Fibroblast of lung (primary cell): ENCODE measurements at regions not wholly inside any gene's neighbourhood (a gene's known extent, or its start where the extent isn't known, plus 50 kb on each side); places are given as distances from the start of the nearest gene placed in this dataset.

Experiments used
- DNase-seq, 2 donors: peaks; one replicate each; pipeline versions ENCODE4 v3.0.0 to v3.0.0-alpha.2; 2010; ENCODE audit warnings: low read depth in 2 of 2
- H2AFZ ChIP-seq: 2 replicates; pipeline ENCODE4 v1.5.1; 2012; ENCODE audit warnings: low read length, control low read depth, inconsistent platforms
- H3K27ac ChIP-seq: 2 replicates; pipeline ENCODE4 v1.5.1; 2011; ENCODE audit warnings: low read length, control low read depth; ENCODE audit not compliant: insufficient read depth
- H3K27me3 ChIP-seq: 2 replicates; pipeline ENCODE4 v1.5.1; 2011; ENCODE audit warnings: mild to moderate bottlenecking, low read length; ENCODE audit not compliant: control insufficient read depth, insufficient read depth
- H3K36me3 ChIP-seq: 2 replicates; pipeline ENCODE4 v1.5.1; 2011; ENCODE audit warnings: low read length; ENCODE audit not compliant: control insufficient read depth, insufficient read depth
- H3K4me1 ChIP-seq: 2 replicates; pipeline ENCODE4 v1.5.1; 2011; ENCODE audit warnings: low read length; ENCODE audit not compliant: control insufficient read depth, insufficient read depth; ENCODE audit errors: extremely low read depth
- H3K4me2 ChIP-seq: 2 replicates; pipeline ENCODE4 v1.5.1; 2011; ENCODE audit warnings: low read length, control low read depth; ENCODE audit not compliant: insufficient read depth; ENCODE audit errors: extremely low read depth
- H3K4me3 ChIP-seq, 4 experiments: fragments of 200-600 bp in 1 of 4; sonication (generic) in 1 of 4; replicated peaks in 1 of 4; 2 replicates each; pipeline ENCODE4 v1.5.1; 2011 to 2016; ENCODE audit warnings: low read length in 4 of 4, low read depth in 3 of 4, mild to moderate bottlenecking in 3 of 4, control low read depth in 2 of 4, inconsistent platforms in 1 of 4, mixed read lengths in 1 of 4; ENCODE audit not compliant: insufficient read depth in 1 of 4; ENCODE audit errors: control extremely low read depth in 1 of 4
- H3K79me2 ChIP-seq: 2 replicates; pipeline ENCODE4 v1.5.1; 2012; ENCODE audit warnings: mild to moderate bottlenecking, low read length, inconsistent platforms; ENCODE audit not compliant: control insufficient read depth, insufficient read depth
- H3K9ac ChIP-seq: 2 replicates; pipeline ENCODE4 v1.5.1; 2011; ENCODE audit warnings: mild to moderate bottlenecking, low read length, control low read depth; ENCODE audit not compliant: insufficient read depth
- H3K9me3 ChIP-seq: 2 replicates; pipeline ENCODE4 v1.5.1; 2012; ENCODE audit warnings: low read depth, low read length; ENCODE audit not compliant: control insufficient read depth, insufficient read depth
- H4K20me1 ChIP-seq: 2 replicates; pipeline ENCODE4 v1.5.1; 2011; ENCODE audit warnings: low read length; ENCODE audit not compliant: control insufficient read depth, insufficient read depth; ENCODE audit errors: extremely low read depth
- CTCF ChIP-seq, 2 donors: IDR thresholded peaks in 1 of 2; conservative IDR thresholded peaks in 1 of 2; 1 replicate in 1 of 2; 2 replicates in 1 of 2; pipeline ENCODE4 v1.5.1; 2011 to 2012; ENCODE audit warnings: low read length in 2 of 2, control low read depth in 1 of 2, inconsistent platforms in 1 of 2, low read depth in 1 of 2, mild to moderate bottlenecking in 1 of 2
- EZH2 ChIP-seq: IDR thresholded peaks from 2 replicates; pipeline ENCODE4 v1.5.1; 2012; ENCODE audit warnings: low read length, control low read depth, mild to moderate bottlenecking; ENCODE audit errors: missing control alignments

GRCh38 chr5:42908509-42909488 is 97.1 kb upstream of the SELENOP start:
- peak; percentile 65 for TF ChIP-seq EZH2
- TF ChIP-seq CTCF (conservative IDR thresholded peaks at IDR 0.05 in 1 of 2, IDR thresholded peaks at IDR 0.05 in 1 of 2; ENCODE audit: low read depth in 1 of 2, low read length in 2 of 2), result peak; percentile 81 to 84
- Histone ChIP-seq H4K20me1 (no peaks in the 10 kb centered on the region), H3K79me2 (no peaks in the 10 kb centered on the region), H3K27ac (no peak overlapping the region), H3K9me3 (no peaks in the 10 kb centered on the region), H3K27me3 (peaks cover 16% of the 10 kb centered on the region), H3K4me3 (peak overlapping the region; percentile 27 to 79 (median 46)), H2AFZ (peak overlapping the region; percentile 79), H3K36me3 (no peaks in the 10 kb centered on the region), H3K9ac (no peak overlapping the region), H3K4me1 (no peaks in the 10 kb centered on the region), H3K4me2 (peak overlapping the region; percentile 96)
- DNase-seq, result peak; percentile 73 to 88

GRCh38 chr5:42908086-42908485 is 96.4 kb upstream of the SELENOP start:
- no peak overlapping the region for H3K9ac ChIP-seq
- no peak for DNase-seq
- TF ChIP-seq CTCF (conservative IDR thresholded peaks at IDR 0.05 in 1 of 2, IDR thresholded peaks at IDR 0.05 in 1 of 2; ENCODE audit: low read depth in 1 of 2, low read length in 2 of 2), result no peak
- no peak for TF ChIP-seq EZH2
- H3K27ac ChIP-seq, result no peak overlapping the region
- no peaks in the 10 kb centered on the region for H3K4me1 ChIP-seq
- H3K9me3 ChIP-seq, result no peaks in the 10 kb centered on the region
- H3K4me2 ChIP-seq, result peak overlapping the region; percentile 96
- H4K20me1 ChIP-seq, result no peaks in the 10 kb centered on the region
- peak overlapping the region in 1 of 4 experiments; percentile 62 for H3K4me3 ChIP-seq
- H3K36me3 ChIP-seq, result no peaks in the 10 kb centered on the region
- H3K79me2 ChIP-seq, result no peaks in the 10 kb centered on the region
- peaks cover 16% of the 10 kb centered on the region for H3K27me3 ChIP-seq
- H2AFZ ChIP-seq, result no peak overlapping the region

GRCh38 chr5:42905827-42906226 is 94.1 kb upstream of the SELENOP start:
- H3K9me3 ChIP-seq, result no peaks in the 10 kb centered on the region
- TF ChIP-seq EZH2, result no peak
- no peak for TF ChIP-seq CTCF (conservative IDR thresholded peaks at IDR 0.05 in 1 of 2, IDR thresholded peaks at IDR 0.05 in 1 of 2; ENCODE audit: low read depth in 1 of 2, low read length in 2 of 2)

More at GRCh38 chr5:42905827-42906226, 94.1 kb upstream of the SELENOP start:
- Histone ChIP-seq H3K27me3 (peaks cover 16% of the 10 kb centered on the region), H3K9ac (no peak overlapping the region), H3K4me2 (no peak overlapping the region), H3K79me2 (no peaks in the 10 kb centered on the region), H3K4me3 (no peak overlapping the region), H2AFZ (no peak overlapping the region), H3K27ac (no peak overlapping the region), H3K36me3 (no peaks in the 10 kb centered on the region), H4K20me1 (no peaks in the 10 kb centered on the region), H3K4me1 (no peaks in the 10 kb centered on the region)
- DNase-seq, result no peak
